Hepatocyte (in vitro differentiated cells): ENCODE measurements at regions not wholly inside any gene's neighbourhood (a gene's known extent, or its start where the extent isn't known, plus 50 kb on each side); places are given as distances from the start of the nearest gene placed in this dataset.

Experiments used
- EZH2 ChIP-seq: fragments of 200-600 bp; sonication (generic); IDR thresholded peaks from 2 replicates; pipeline ENCODE4 v1.6.1; 2016; ENCODE audit warnings: antibody characterized with exemption, mild to moderate bottlenecking, borderline replicate concordance
- TF ChIP-seq, protein P1 (sequence below): fragments of 200-600 bp; sonication (generic); IDR thresholded peaks from 2 replicates; pipeline ENCODE4 v1.5.1; 2016; ENCODE audit warnings: antibody characterized with exemption, mild to moderate bottlenecking; ENCODE audit not compliant: poor library complexity

DNA sequence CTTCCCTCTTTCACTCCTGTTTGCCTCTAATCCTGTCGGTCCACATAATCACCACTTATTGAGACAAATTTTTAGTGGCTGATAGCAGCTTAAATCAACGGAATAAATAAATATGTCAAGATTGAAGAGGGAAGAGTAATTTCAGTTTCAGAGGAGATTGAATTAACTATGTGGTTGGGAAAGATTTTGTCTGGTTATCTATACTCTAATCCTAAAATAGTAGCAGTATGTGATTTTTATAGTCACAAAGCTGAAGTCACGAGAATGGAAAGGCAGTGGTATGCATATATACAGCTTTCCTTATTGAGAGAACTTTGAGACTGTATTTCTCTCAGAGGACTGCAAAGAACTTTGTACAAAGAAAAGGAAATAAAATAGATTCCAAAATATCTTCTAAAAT, 493.3 kb downstream of the FAT4 start:
- TF ChIP-seq, protein P1, sequence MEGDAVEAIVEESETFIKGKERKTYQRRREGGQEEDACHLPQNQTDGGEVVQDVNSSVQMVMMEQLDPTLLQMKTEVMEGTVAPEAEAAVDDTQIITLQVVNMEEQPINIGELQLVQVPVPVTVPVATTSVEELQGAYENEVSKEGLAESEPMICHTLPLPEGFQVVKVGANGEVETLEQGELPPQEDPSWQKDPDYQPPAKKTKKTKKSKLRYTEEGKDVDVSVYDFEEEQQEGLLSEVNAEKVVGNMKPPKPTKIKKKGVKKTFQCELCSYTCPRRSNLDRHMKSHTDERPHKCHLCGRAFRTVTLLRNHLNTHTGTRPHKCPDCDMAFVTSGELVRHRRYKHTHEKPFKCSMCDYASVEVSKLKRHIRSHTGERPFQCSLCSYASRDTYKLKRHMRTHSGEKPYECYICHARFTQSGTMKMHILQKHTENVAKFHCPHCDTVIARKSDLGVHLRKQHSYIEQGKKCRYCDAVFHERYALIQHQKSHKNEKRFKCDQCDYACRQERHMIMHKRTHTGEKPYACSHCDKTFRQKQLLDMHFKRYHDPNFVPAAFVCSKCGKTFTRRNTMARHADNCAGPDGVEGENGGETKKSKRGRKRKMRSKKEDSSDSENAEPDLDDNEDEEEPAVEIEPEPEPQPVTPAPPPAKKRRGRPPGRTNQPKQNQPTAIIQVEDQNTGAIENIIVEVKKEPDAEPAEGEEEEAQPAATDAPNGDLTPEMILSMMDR, result no peak
- no peak for TF ChIP-seq EZH2
